Neutrophil (primary cell): ENCODE measurements at regions not wholly inside any gene's neighbourhood (a gene's known extent, or its start where the extent isn't known, plus 50 kb on each side); places are given as distances from the start of the nearest gene placed in this dataset.

Experiments used
- H3K27ac ChIP-seq: fragments of 200-600 bp; sonication (generic); 2 replicates; pipeline ENCODE4 v1.5.1; 2016; ENCODE audit warnings: mild to moderate bottlenecking, moderate library complexity
- H3K27me3 ChIP-seq: fragments of 200-600 bp; sonication (generic); 2 replicates; pipeline ENCODE4 v1.6.0; 2016; ENCODE audit warnings: mild to moderate bottlenecking
- H3K36me3 ChIP-seq: fragments of 200-600 bp; sonication (generic); 2 replicates; pipeline ENCODE4 v1.5.1; 2017
- H3K4me1 ChIP-seq, 2 experiments: fragments of 200-600 bp in 1 of 2; sonication (generic) in 1 of 2; 1 replicate in 1 of 2; 2 replicates in 1 of 2; pipeline versions ENCODE4 v1.5.1 to v1.6.1; 2013 to 2016; ENCODE audit warnings: low read depth in 1 of 2, low read length in 1 of 2, mild to moderate bottlenecking in 1 of 2, moderate library complexity in 1 of 2; ENCODE audit not compliant: control insufficient read depth in 1 of 2, insufficient read depth in 1 of 2
- H3K4me3 ChIP-seq, 2 experiments: fragments of 200-600 bp in 1 of 2; sonication (generic) in 1 of 2; 1 replicate in 1 of 2; 2 replicates in 1 of 2; pipeline ENCODE4 v1.5.1; 2013 to 2016; ENCODE audit warnings: low read depth in 1 of 2, low read length in 1 of 2, mild to moderate bottlenecking in 1 of 2, moderate library complexity in 1 of 2
- H3K9me3 ChIP-seq: fragments of 200-600 bp; sonication (generic); 2 replicates; pipeline ENCODE4 v1.5.1; 2016
- TF ChIP-seq, protein P1 (sequence below): fragments of 200-600 bp; sonication (generic); IDR thresholded peaks from 2 replicates; pipeline ENCODE4 v1.5.1; 2016; ENCODE audit warnings: antibody characterized with exemption

DNA sequence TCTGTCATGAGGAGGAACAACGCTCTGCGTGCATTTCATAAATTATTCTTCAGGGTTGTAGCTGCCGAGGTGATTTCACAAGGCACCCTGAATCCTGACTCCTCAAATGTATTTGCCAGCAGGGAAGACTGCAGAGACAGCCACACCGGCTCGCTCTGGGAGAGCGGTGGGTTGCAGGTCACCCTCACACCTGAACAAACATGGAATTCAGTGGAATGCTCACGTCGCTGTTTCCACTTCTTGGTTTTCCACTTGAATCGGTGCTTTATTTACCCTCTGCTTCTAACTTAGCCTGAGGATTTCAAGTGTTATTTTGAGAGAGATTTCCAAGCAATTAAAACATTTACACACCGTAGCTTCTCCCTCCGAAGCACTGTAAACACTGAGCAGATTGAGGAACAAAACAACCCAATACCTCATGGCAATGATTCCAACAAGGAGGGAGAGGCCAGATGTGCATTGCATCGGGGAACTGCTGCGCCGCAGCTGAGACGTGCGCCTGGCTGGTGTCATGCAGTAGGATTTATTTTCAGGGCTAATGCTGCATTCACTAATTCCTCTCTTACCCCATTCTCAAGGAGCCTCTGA, 59.5 kb upstream of the GGTLC1 start:
- Histone ChIP-seq H3K27me3 (no peaks in the 10 kb centered on the region), H3K4me1 (no peaks in the 10 kb centered on the region), H3K4me3 (no peak overlapping the region), H3K27ac (no peak overlapping the region), H3K9me3 (no peaks in the 10 kb centered on the region), H3K36me3 (no peaks in the 10 kb centered on the region)
- TF ChIP-seq, protein P1, sequence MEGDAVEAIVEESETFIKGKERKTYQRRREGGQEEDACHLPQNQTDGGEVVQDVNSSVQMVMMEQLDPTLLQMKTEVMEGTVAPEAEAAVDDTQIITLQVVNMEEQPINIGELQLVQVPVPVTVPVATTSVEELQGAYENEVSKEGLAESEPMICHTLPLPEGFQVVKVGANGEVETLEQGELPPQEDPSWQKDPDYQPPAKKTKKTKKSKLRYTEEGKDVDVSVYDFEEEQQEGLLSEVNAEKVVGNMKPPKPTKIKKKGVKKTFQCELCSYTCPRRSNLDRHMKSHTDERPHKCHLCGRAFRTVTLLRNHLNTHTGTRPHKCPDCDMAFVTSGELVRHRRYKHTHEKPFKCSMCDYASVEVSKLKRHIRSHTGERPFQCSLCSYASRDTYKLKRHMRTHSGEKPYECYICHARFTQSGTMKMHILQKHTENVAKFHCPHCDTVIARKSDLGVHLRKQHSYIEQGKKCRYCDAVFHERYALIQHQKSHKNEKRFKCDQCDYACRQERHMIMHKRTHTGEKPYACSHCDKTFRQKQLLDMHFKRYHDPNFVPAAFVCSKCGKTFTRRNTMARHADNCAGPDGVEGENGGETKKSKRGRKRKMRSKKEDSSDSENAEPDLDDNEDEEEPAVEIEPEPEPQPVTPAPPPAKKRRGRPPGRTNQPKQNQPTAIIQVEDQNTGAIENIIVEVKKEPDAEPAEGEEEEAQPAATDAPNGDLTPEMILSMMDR, result no peak

- Histone ChIP-seq H3K4me3 (no peak overlapping the region), H3K27ac (no peak overlapping the region), H3K27me3 (no peaks in the 10 kb centered on the region), H3K4me1 (no peaks in the 10 kb centered on the region), H3K9me3 (no peaks in the 10 kb centered on the region), H3K36me3 (no peaks in the 10 kb centered on the region)
- TF ChIP-seq, protein P1, result no peak
These were observed 58.3 kb upstream of the GGTLC1 start for GRCh38 chr20:24046888-24047287.

- Histone ChIP-seq H3K27ac (no peak overlapping the region), H3K4me1 (no peaks in the 10 kb centered on the region), H3K9me3 (no peaks in the 10 kb centered on the region), H3K4me3 (no peak overlapping the region), H3K27me3 (no peaks in the 10 kb centered on the region), H3K36me3 (no peaks in the 10 kb centered on the region)
- TF ChIP-seq, protein P1, result no peak
These were observed 57.2 kb upstream of the GGTLC1 start for GRCh38 chr20:24045621-24046318.

DNA sequence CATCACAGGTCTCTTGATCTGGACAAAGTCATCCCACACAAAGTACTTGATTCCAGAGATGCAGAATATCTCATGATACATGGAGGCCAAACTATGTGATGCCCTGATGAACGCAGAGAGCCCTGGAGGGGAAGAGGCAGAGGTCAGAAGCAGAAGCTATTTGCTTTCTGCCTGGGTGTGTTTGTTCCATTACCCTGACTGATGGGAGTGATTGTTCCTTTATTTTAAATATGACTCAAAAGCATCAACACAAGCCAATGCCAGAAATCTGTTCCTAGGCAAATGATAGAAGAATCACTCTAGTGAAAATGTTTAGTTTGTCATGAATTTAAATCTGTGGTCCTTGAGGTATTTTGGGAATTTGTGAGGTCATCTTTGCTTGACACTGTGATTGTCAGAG, 54.7 kb upstream of the GGTLC1 start:
- Histone ChIP-seq H3K9me3 (no peaks in the 10 kb centered on the region), H3K4me3 (no peak overlapping the region), H3K36me3 (no peaks in the 10 kb centered on the region), H3K27ac (no peak overlapping the region), H3K4me1 (no peaks in the 10 kb centered on the region), H3K27me3 (no peaks in the 10 kb centered on the region)
- TF ChIP-seq, protein P1, result no peak

- Histone ChIP-seq H3K36me3 (no peaks in the 10 kb centered on the region), H3K9me3 (no peaks in the 10 kb centered on the region), H3K4me1 (no peaks in the 10 kb centered on the region), H3K27ac (no peak overlapping the region), H3K27me3 (no peaks in the 10 kb centered on the region), H3K4me3 (no peak overlapping the region)
- TF ChIP-seq, protein P1, result no peak
These were observed 54.1 kb upstream of the GGTLC1 start for GRCh38 chr20:24042646-24043045.
